SH-SY5Y (cell line): ENCODE measurements at regions not wholly inside any gene's neighbourhood (a gene's known extent, or its start where the extent isn't known, plus 50 kb on each side); places are given as distances from the start of the nearest gene placed in this dataset.

Source experiments
- GATA2 ChIP-seq: IDR thresholded peaks from 2 replicates; pipeline ENCODE4 v1.6.1; 2011; ENCODE audit warnings: mild to moderate bottlenecking, low read depth, low read length
- GATA3 ChIP-seq: IDR thresholded peaks from 2 replicates; pipeline ENCODE4 v1.6.1; 2011; ENCODE audit warnings: low read depth, mild to moderate bottlenecking, low read length, moderate library complexity

DNA sequence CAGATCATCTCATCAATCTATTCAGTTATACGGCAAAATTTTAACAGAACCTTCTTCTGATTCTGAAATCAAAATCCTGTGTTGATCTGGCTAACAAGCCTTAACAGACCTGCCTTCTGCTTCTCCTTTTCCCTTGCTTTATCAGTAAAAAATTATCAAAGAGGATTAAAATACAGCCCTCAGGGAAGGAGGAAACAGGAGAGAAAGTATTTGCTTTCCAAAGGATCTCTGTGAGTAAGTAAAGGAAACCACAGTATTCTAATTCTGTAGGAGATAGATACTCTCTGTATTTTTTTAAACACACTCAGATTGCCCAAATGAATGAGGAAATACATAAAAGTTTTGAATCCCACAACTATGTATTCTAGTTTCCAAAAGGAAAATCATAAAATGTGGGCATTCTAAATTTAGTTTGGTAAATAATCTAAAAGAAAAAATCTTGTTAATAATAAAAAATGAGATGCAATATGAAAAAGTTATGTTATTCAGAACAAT, 221.8 kb downstream of the ZIC1 start:
- TF ChIP-seq GATA3 (no peak), GATA2 (no peak)

DNA sequence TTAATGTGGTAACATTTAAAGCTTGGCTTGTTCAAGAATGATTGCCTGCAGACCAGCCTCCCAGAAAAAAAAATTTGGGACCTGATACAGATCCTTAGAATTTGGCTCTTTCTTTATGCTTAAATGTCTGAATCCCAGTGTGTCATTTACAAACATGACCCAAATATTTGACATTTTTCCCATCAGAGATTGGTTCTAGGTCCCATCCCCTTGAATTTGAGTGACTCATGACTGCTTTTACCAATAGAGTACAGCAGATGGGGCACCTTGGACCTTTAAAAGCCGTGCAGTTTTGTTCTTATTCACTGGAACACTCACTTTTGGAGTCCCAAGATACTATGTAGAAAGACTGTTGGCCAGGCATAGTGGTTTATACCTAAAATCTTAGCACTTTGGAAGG, 231.6 kb downstream of the ZIC1 start:
- no peak for TF ChIP-seq GATA3
- no peak for TF ChIP-seq GATA2

DNA sequence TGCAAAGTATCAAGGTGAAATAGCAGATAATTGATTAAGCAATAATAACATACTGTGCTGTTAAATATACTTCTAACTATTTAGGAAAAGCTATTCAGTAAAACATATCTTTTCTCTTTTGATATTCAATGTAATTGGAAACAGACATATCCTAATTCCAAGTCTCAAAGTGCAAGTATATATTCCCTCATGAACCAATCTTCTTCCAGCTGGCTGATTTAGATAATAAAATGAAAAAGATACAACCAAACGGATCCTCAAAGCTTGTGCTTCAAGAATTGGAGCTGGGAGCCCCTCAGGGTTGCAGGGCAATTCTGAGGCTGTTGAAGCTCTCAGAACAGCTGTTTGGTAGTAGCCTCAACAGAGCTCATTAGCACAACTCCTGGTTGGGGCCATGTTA, 236.6 kb downstream of the ZIC1 start:
- TF ChIP-seq GATA3, result no peak

- TF ChIP-seq GATA2, result no peak
- TF ChIP-seq GATA3, result no peak
Measured at GRCh38 chr3:147649475-147649874, 240.3 kb downstream of the ZIC1 start.

GRCh38 chr3:147651107-147651778, 242.1 kb downstream of the ZIC1 start:
- TF ChIP-seq GATA3, result no peak
- no peak for TF ChIP-seq GATA2

- TF ChIP-seq GATA3, result no peak
- no peak for TF ChIP-seq GATA2
Measured at GRCh38 chr3:147652651-147653366, 243.6 kb downstream of the ZIC1 start.

- TF ChIP-seq GATA3 (no peak), GATA2 (no peak)
Measured at GRCh38 chr3:147653367-147653923, 244.3 kb downstream of the ZIC1 start.

- TF ChIP-seq GATA2, result no peak
Measured at GRCh38 chr3:147654827-147655226, 245.7 kb downstream of the ZIC1 start.

DNA sequence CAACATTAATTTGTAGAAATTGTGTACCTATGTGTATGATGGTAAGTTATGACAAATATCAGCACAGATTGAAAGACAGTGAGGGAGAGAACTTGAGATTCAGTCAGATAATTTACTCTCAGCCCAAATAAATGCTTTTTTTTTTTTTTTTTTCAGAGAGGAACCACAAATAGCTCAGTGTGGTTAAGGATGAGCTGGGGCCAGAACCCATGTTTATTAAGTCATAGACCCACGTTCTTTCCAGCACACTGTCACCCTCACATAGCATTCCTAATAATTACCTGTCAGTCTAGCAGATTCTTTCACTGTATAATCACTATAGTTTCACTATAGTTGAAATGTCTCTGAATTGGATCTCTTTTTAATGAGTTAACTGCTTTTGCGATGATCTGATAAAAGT, 246.1 kb downstream of the ZIC1 start:
- TF ChIP-seq GATA3, result no peak
- no peak for TF ChIP-seq GATA2

GRCh38 chr3:147656023-147656422, 246.9 kb downstream of the ZIC1 start:
- TF ChIP-seq GATA3, result no peak
- TF ChIP-seq GATA2, result no peak

- TF ChIP-seq GATA2, result no peak
- no peak for TF ChIP-seq GATA3
Measured at GRCh38 chr3:147661916-147662315, 252.8 kb downstream of the ZIC1 start.

DNA sequence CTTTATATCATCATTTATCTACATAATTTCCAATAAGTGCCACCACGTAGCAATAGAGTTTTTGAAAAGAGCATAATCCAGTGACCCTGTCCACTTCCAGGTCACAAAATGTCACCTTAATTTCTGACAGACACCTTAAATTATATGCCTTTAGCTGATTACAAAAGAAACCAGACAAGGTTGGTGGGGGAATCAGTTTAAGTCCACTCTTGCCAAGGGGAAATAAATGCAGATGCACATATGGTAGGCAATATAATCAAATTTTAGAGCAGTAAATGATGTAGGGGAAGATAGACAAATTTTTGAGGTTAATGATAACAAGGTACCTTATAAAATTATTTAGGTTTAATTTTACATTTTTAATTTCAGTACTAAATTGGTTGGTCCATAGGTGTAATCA, 253.5 kb downstream of the ZIC1 start:
- TF ChIP-seq GATA2, result 0 out of 2 replicates have a peak, but pooled peaks have one; percentile 20
- TF ChIP-seq GATA3, result peak; percentile 72

- TF ChIP-seq GATA2 (no peak), GATA3 (no peak)
Measured at GRCh38 chr3:147669077-147669476, 259.9 kb downstream of the ZIC1 start.

DNA sequence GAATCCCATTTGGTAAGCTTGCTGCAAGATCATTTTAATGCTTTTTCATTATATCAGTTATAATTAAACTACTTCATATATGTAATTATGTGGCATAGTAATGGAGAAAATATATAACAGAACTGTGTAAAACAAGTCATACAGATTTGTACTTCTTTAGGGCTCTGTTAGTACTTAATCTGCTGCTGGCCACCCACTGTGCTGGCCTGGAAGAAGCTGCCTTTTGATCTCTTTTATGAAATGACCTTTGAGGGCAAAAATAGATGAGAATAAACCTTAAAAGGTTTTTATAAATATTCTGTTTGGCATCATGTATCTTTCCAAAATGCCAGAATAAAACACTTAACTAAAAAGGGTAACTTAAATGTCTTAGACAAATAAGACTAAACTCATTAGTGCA, 262.9 kb downstream of the ZIC1 start:
- TF ChIP-seq GATA3, result no peak
- TF ChIP-seq GATA2, result no peak

- no peak for TF ChIP-seq GATA2
- TF ChIP-seq GATA3, result no peak
Measured at GRCh38 chr3:147672436-147672835, 263.3 kb downstream of the ZIC1 start.

- no peak for TF ChIP-seq GATA2
- TF ChIP-seq GATA3, result no peak
Measured at GRCh38 chr3:147675761-147676160, 266.6 kb downstream of the ZIC1 start.
